ENCODE measurements at regions not wholly inside any gene's neighbourhood (a gene's known extent, or its start where the extent isn't known, plus 50 kb on each side); places are given as distances from the start of the nearest gene placed in this dataset.

DNA sequence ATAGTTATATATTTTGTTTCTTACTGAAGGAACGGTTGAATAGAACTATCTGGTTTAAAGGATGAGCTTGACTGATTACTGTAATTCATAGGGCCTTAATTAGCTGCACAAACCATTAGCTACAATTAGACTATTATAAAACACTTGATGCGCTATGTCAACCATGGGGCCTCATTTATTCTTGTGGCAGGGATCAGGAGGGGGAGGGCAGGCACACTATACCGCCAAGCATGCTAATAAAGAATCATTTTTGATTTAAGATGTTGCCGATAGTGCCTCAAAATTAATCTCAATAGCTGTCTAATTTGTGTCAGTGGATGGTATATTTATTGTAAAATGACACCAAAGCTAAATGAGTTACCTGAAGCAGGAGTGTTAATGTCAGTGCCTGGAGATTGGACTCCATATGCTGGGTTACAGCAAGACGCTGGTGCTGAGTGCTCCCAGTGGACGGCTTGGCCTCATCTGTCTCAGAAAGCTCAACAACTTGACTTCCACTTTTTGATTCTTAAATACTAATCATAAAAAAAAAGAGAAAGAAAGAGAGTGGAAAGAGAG lies 1007.0 kb upstream of the CELF4 start:
- H3K36me3 ChIP-seq (ENCODE audit: control insufficient read depth, insufficient read depth, low read length): no peaks in the 10 kb centered on the region
- TF ChIP-seq, protein P1, sequence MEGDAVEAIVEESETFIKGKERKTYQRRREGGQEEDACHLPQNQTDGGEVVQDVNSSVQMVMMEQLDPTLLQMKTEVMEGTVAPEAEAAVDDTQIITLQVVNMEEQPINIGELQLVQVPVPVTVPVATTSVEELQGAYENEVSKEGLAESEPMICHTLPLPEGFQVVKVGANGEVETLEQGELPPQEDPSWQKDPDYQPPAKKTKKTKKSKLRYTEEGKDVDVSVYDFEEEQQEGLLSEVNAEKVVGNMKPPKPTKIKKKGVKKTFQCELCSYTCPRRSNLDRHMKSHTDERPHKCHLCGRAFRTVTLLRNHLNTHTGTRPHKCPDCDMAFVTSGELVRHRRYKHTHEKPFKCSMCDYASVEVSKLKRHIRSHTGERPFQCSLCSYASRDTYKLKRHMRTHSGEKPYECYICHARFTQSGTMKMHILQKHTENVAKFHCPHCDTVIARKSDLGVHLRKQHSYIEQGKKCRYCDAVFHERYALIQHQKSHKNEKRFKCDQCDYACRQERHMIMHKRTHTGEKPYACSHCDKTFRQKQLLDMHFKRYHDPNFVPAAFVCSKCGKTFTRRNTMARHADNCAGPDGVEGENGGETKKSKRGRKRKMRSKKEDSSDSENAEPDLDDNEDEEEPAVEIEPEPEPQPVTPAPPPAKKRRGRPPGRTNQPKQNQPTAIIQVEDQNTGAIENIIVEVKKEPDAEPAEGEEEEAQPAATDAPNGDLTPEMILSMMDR (IDR thresholded peaks at IDR 0.05; ENCODE audit: insufficient read depth, low read length, severe bottlenecking): no peak
- DNase-seq (ENCODE audit: low read depth): no peak
- H3K27me3 ChIP-seq (ENCODE audit: control insufficient read depth, insufficient read depth, low read length): no peaks in the 10 kb centered on the region
- no peak for FAIRE-seq
- H3K4me3 ChIP-seq (ENCODE audit: low read depth, low read length): no peak overlapping the region

DNA sequence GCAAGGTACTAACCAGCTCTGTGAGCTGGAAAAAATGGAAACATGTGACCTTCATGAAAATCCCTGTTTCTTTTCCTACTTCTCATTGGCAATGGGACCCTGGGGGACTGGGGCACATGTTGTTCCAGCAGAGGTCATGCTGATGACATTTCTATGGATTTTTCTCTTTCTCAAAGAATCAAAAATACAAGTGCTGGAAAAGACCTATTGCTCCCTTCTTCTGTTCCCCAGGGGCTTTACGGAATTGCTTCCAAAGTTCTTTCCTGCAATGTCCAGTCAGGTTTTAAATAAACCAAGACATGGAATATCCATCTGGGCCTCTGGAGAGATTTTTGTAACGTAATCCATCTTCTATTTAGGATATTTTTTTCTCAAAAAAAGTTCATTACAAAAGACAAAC lies 1006.1 kb upstream of the CELF4 start:
- no peak for DNase-seq (ENCODE audit: low read depth)
- TF ChIP-seq, protein P1 (IDR thresholded peaks at IDR 0.05; ENCODE audit: insufficient read depth, low read length, severe bottlenecking): no peak

DNA sequence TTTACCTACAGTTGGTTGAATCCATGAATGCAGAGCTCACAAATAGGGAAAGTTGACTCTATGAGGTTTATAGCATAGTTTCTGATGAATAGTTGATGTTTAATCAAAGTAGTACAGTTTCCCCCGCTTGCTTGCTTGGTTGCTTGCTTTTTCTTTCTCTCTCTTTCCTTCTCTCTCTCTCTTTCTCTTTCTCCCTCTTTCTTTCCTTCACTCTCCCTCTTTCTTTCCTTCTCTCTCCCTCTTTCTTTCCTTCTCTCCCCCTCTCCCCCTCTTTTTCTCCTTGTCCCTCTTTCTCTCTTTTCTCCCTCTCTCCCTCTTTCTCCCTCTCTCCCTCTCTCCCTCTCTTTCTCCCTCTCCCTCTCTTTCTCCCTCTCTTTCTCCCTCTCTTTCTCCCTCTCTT lies 999.9 kb upstream of the CELF4 start:
- FAIRE-seq: no peak
- DNase-seq (ENCODE audit: low read depth): no peak

More for the DNA sequence above, 1006.1 kb upstream of the CELF4 start:
- Histone ChIP-seq H3K36me3 (ENCODE audit: control insufficient read depth, insufficient read depth, low read length) (no peaks in the 10 kb centered on the region), H3K4me3 (ENCODE audit: low read depth, low read length) (no peak overlapping the region), H3K27me3 (ENCODE audit: control insufficient read depth, insufficient read depth, low read length) (no peaks in the 10 kb centered on the region)
- FAIRE-seq: no peak

GRCh38 chr18:38563396-38563980 lies 997.9 kb upstream of the CELF4 start:
- Histone ChIP-seq H3K4me3 (ENCODE audit: low read depth, low read length) (no peak overlapping the region), H3K36me3 (ENCODE audit: control insufficient read depth, insufficient read depth, low read length) (no peaks in the 10 kb centered on the region), H3K27me3 (ENCODE audit: control insufficient read depth, insufficient read depth, low read length) (no peaks in the 10 kb centered on the region)
- TF ChIP-seq, protein P1 (IDR thresholded peaks at IDR 0.05; ENCODE audit: insufficient read depth, low read length, severe bottlenecking): no peak
- FAIRE-seq: no peak
- peak; percentile 60 for DNase-seq (ENCODE audit: low read depth)

More for the DNA sequence above, 999.9 kb upstream of the CELF4 start:
- no peak overlapping the region for H3K4me3 ChIP-seq (ENCODE audit: low read depth, low read length)
- no peaks in the 10 kb centered on the region for H3K27me3 ChIP-seq (ENCODE audit: control insufficient read depth, insufficient read depth, low read length)
- TF ChIP-seq, protein P1 (IDR thresholded peaks at IDR 0.05; ENCODE audit: insufficient read depth, low read length, severe bottlenecking): no peak
- no peaks in the 10 kb centered on the region for H3K36me3 ChIP-seq (ENCODE audit: control insufficient read depth, insufficient read depth, low read length)

- Histone ChIP-seq H3K4me3 (ENCODE audit: low read depth, low read length) (no peak overlapping the region), H3K36me3 (ENCODE audit: control insufficient read depth, insufficient read depth, low read length) (no peaks in the 10 kb centered on the region), H3K27me3 (ENCODE audit: control insufficient read depth, insufficient read depth, low read length) (no peaks in the 10 kb centered on the region)
- DNase-seq (ENCODE audit: low read depth): peak; percentile 24
- TF ChIP-seq, protein P1 (IDR thresholded peaks at IDR 0.05; ENCODE audit: insufficient read depth, low read length, severe bottlenecking): no peak
- FAIRE-seq: no peak
These were observed 991.4 kb upstream of the CELF4 start for GRCh38 chr18:38557006-38557405.

Data from bronchial epithelial cell (primary cell).